Ramos (cell line): ENCODE measurements at regions not wholly inside any gene's neighbourhood (a gene's known extent, or its start where the extent isn't known, plus 50 kb on each side); places are given as distances from the start of the nearest gene placed in this dataset.

Experiments used
- in situ Hi-C: fragments of 300-500 bp; cut with MboI; formaldehyde crosslinking; loops from one replicate; pipeline ENCODE4 v1.14.3; 2022; ENCODE audit warnings: low sequenced_read_pairs; ENCODE audit not compliant: unreplicated experiment

DNA sequence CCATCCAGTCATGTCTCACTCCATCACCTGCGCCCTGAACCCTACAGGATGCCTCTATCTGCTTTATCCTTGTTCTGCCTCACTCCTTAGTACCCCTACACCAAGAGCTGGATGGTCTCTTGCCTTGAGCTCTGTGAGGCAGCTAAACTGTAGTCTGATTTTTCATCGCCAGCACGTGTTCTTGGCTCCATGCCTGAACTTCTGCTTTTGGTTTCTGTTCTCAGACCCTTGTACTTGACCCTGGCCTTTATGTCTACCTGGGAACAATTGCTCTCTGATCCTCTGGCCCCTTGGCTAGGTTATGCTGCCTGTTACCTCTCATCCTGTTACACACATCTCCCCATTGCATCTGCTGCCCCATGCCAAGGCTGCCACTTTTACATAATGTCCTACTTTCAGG, 318.0 kb upstream of the LMCD1 start:
- in situ Hi-C loops = no loop called here

DNA sequence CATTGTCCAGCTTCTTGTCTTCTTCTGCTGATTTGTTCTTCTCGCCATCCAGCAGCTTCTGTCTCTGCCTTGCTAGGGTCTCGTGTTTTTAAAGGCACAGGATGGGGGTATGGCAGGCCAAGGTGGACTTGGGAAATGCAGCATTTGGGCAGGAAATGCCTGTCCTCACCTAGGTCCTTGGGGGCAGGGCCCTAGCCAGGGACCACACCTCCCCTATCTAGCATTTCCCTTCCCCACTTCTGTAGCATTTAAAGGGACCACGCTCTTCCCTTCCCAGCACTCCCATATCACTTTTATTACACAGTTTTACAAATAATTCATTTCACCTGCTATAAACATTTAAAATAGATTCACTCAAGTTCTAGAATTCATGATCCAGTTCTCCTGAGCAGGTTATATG, 315.4 kb upstream of the LMCD1 start:
- in situ Hi-C loops = no loop called here

DNA sequence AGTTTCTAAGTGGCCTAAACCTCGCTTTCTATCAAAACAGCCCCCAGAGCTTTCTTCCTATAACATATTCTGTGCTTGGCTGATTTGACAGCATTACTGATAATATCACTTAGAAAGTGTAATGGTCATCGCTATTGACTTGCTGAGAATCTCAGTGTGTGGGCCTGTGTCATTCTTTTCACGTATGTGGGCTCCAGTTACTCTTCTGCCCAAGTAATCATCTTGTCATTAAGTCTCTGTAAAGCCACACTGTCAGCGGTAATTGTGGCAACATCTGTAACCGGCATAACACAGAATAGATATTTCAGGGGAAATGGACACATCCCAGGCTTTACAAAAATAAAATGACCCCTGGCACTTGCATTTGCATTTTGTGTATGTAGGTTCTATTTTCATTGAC, 313.6 kb upstream of the LMCD1 start:
- in situ Hi-C loops = no loop called here

DNA sequence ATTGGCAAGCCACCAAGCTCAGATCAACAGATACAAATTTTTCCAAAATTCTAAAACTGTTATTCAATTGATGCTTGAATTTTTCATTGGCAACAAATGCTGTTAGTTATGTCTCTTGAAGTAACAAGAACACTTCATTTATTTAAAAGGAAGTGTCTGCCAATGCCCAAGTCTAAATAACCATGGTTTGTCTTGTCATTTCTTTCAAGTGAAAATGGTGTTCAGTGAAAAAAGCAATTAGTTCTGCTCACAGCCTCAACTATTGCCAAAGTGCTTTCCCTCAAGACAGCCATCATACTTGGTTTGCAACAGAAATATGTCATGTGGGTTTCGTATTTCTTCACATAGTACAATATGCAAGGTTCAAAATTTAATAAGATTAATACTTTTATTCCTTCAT, 312.6 kb upstream of the LMCD1 start:
- in situ Hi-C loops = no loop called here

DNA sequence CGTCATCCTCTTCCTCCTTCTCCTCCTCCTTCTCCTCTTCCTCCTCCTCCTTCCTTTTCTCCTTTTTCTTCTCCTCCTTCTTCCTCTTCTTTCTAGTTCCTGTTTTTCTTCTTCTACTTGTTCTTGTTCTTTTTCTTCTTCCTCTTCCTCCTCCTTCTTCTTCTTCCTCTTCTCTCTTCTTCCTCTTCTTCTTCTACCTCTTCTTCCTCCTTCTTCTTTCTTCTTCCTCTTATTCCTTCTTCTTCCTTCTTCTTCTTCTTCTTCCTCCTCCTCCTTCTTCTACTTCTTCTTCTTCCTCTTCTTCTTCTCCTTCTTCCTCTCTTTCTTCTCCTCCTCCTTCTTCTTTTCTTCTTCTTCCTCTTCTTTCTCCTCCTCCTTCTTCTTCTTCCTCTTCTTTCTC, 310.2 kb upstream of the LMCD1 start:
- in situ Hi-C loops = no loop called here

DNA sequence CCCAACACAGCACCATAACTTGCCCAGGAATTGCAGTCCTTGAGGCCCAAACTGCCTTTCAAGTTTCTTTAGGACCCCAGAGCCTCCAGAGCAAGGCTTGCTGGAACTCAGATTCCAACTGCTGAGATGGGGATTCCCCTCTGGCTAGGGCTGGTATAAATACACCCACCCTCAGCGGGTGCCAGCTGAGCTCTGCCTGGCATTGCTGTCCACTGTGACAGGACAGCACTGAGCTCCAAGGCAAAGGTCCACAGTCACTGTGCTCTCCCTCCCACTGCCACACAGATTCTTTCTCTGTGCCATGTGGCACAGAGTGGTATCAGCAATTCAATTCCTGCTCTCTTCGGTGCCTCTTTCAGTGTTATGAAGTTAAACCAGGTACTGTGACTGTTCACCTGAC, 304.2 kb upstream of the LMCD1 start:
- in situ Hi-C loops = no loop called here

DNA sequence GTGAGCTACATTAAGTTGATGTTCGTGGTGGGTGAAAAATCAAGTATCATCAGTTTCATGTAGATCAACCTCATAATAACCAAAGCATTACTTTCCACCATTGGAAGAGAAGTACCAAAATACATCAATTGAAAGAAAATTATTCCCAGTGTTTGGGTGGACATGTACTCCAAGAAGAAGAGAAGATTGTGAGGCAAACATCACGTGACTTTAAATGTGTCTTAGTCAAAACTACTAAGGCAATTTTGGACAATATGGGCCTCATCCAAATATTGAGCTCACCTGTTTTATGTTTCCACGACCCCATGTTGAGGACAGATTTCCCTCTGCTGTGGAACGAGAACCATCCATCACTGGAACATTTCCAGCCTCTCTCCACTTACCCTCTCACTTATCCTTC, 303.0 kb upstream of the LMCD1 start:
- in situ Hi-C loops = no loop called here

DNA sequence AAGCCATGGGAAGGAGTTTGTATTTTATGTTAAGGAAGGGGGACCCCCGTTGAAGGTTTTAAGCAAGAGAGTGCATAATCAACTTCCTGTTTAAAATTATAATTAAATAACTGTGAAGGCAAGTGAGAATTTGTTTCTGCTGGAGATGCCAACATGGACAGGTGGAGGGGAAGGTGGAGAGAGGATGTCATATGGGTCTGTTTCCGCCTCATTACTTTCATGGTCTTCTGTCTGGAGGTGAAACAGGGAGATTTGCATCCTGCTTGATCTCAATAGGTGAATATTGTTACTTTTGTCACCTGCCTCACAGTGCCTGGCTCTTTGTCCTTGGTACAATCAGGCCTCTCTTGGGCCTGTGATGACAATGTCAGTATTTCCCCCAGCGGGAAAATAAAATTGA, 300.6 kb upstream of the LMCD1 start:
- in situ Hi-C loops = no loop called here

DNA sequence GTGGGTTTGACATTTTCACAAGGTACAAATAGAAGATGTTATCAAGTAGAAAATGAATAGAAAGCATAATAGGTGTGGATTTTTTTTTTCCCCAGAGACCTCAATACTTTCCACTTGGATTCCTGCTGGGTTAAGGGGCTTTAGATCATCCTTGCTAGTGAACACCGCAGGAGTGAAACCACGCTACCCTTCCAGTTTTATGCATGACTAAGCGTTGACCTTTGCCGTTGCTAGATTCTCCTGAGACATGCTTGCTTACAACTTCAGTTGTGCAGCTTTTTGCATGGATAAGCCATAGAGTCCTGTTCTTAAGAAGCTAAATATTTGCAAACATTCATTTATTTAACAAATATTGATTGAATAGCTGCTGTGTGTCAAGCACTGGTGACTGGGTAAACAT, 299.7 kb upstream of the LMCD1 start:
- in situ Hi-C loops = no loop called here

DNA sequence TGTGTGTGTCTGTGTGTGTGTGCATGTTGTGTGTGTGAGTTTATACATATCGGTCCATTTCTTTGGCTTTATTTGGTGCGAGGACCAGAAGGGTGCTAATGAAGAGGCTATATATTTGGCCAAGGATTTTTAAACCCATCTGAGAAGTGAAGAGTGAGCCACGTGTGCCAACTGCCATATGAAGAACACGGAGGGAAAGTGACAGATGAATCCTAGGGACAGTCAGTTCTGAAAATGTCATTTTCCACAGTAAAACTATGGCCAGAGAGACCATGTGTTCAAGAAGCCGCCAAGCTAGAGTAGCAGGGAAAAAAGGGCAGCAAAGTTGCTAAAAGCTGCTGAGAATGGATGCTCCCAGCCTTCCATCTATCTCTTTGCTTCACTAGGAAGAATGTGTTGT, 297.3 kb upstream of the LMCD1 start:
- in situ Hi-C loops = no loop called here

DNA sequence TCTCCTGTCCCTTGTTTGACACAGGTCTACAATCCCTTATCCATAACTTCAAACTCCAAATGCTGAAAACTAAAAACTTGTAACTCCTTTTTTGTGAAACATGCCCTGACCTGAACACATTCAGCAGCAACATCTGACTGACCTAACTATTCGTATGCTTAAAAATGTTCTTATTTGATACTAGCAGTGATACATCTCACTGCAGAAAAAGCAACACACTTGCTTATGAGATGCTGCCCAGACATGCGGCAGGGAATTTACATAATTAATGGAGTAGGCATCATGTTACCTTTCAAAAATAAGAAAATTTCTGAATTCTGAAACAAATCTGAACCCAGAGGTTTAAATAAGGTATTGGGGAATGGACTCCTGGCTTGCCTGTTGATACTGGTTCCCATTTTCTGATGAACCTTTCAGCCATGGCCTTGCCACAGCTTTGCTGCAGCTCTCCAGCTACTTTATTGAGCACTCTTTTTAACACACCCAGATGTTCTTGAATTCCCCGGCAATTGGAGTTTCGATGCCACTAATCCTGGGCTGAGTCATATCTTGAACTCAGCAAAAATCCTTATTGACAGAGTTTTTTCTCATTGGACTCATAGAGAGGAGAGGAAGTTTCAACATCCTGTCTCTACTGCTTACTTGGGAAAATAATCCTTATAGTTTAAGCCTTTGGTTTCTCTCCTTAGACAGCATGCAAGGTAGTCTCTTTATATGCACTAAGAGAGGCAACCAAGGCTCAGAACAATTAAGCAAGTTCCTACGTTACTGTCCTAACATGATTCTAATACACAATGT, 296.6 kb upstream of the LMCD1 start:
- in situ Hi-C loops = no loop called here

DNA sequence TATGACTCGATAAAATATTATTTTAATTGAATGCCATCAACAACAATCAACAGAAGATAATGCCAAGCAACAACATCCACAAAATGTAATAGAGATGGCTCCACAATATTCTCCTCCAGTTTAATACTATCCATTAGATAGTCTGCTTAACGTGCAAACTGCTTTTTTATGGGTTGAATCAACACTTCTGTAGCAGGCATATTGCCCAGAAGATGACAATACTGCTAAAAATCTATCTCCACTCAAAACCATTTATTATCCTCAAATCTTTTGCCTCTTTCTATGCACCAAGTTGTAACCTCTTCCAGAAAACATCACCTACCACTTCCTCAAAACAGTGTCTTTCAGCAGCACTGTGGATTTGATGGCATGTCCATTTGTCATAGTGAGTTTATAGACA, 295.7 kb upstream of the LMCD1 start:
- in situ Hi-C loops = no loop called here

DNA sequence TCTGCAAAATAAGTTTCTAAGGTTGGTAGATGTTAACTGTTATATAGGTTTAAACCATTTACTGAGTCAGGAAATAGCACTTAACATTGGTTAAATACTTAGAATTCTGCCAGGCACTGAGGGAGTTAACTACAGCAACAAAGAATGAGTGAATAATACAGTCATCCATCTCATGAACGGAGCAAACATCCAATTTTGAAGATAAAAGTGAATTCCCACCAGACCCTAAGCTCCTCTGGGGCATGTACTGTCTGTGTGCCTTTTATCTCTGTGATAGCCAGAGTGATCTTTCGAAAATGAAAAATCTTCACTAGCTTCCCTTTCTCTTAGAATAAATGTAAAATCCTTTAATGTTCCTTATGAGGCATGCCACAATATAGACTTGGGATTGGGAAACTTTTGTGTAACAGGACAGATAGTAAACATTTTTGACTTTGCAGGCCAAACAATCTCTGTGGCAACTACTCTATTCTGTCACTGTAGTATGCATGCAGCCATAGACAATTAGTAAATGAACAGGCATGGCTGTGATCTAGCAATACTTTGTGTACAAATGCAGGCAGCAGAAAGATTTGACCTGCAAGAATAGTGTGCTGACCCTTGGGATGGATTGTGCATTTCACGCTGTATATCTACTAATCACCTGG, 294.5 kb upstream of the LMCD1 start:
- in situ Hi-C loops = no loop called here

DNA sequence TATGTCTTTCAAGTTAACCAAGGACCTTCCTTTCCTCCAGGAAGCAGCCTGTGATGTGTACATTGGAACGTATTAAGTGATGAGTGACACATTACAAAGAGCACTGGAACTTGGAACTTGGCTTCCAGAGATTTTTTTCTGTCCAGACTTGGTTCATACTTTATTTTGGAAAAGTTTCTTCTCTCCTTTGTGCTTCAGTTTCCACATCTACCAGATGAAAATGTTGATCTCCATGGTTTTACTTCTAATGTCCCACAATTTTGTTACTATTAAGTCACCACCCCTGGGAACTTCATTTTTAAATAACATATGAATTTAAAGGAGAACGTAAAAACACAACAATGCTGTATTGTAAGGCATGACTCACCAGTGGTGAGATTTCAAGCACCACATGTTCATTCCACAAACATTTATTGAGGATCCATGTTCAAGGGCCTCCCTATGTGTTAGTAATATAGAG, 290.7 kb upstream of the LMCD1 start:
- in situ Hi-C loops = no loop called here

DNA sequence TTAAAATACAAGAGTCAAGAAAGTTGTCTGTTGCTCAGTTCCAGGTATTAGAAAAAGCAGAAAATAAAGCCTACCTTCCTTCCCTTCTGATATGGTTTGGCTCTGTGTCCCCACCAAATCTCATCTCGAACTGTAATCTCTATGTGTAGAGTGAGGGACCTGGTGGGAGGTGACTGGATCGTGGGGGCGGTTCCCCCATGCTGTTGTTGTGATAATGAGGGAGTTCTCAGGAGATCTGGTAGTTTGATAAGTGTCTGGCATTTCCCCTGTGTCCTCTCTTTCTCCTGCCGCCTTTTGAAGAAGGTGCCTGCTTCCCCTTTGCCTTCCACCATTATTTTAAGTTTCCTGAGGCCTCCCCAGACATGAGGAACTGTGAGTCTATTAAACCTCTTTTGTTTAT, 288.8 kb upstream of the LMCD1 start:
- in situ Hi-C loops = no loop called here

DNA sequence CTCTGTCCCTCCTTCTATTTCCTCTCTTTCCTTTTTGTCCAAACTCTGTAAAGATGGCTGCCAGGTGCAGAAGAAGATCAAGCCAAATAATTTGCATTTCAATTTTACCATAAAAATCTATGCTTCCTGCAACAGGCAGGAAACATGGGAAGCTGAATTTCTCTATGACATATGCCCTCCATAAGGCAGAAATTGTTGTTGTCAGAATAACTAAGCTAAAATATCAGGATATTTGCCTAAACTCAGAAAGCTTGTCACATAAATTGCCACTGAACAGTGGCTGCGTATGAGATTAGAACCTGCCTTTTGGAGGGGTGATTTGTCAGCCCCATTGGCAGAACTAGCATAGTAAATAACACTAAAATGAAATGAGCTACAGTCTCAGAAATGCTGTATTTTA, 288.3 kb upstream of the LMCD1 start:
- in situ Hi-C loops = no loop called here

DNA sequence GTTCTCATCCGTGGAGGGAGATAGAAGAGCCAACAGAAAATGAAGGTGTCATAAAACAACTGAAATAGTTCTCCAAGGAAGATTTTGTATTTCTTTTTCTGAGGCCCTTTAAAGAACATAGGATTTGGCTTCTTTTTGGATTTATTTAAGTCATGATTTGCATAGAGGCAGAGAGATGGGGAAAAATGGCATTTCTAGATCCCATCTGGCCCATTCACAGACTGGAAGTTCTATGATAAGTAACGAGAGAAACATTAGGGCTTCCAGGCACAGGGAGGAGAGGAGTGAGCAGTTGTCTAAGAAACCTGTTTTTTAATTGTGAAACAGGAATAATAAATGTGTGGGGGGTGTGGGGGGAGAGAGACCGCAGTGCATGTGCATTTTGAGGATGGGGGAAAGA, 285.8 kb upstream of the LMCD1 start:
- in situ Hi-C loops = no loop called here

DNA sequence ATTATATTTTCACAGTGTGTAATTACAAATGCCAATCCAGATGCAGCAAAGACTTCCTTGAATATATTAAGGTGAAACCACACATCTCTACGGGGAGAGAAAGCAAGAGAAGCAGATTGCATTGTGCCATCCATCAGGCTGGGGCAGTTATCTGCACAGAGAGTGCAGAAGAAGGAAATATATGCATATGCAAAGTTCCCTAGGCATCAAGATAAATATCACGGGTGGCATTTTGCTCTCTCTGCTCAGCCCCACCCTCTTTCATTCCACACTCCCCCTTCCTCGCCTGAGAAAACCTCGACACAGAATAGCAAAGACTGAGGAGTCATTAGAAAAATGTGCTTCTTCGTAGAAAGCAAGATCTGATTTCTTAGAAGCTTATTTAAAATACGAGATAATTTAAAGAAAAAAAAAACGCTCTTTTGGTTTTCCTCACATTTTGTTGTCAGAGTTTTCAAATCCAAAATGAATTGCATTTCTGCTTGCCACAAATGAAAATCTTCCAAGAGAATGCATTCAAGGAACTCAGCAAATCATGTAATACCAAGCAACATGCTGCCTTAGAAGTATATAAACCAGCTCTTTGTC, 283.2 kb upstream of the LMCD1 start:
- in situ Hi-C loops = no loop called here

DNA sequence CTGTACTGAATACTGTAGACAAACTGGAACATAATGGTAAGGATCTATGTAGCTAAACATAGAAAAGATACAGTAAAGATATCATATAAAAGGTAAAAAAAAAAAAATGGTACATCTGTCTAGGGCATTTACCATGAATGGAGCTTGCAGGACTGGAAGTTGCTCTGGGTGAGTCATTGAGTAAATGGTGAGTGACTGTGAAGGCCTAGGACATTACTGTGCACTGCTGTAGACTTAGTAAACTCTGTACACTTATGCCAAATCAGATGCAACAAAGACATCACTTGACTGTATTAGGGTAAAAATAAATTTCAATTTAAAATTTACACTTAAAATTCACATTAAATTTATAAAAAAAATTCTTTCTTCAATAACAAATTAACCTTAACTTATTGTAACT, 281.3 kb upstream of the LMCD1 start:
- in situ Hi-C loops = no loop called here

DNA sequence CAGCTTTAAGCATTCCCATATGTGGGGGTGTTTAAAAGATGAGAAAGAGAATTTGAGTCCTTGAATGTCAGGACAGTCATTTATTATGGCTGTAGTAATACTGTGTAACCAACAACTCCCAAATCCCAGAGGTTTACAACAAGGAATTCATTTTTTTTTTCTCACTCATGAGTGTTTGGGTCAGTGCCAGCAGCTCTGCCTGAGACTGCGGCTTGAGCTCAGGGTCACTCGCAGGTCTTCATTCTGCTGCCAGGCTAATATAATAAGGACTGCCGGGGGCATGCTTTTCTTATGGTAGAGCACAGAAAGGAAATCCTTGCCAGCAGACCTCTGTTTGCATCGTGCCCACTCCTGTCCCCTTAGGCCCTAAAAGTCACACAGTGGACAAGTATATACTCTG, 277.9 kb upstream of the LMCD1 start:
- in situ Hi-C loops = no loop called here

DNA sequence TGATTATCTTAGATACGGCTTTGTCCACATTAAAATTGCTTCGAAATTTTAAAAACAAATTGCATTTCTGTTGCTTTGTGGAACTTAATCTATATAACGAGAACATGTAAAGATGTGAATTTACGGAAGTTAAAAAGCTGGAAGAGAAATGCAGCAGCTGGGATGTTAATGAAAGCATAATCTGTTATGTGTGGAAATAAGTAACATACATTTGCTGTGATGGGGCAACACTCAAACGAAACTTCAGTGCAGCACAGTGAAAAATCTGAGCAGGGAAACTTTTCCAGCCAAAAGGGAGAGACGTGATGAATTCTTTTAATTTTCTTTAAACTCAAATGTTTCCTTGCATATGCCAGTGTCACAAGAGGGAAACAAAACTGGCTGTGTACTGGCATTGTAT, 276.7 kb upstream of the LMCD1 start:
- in situ Hi-C loops = no loop called here

DNA sequence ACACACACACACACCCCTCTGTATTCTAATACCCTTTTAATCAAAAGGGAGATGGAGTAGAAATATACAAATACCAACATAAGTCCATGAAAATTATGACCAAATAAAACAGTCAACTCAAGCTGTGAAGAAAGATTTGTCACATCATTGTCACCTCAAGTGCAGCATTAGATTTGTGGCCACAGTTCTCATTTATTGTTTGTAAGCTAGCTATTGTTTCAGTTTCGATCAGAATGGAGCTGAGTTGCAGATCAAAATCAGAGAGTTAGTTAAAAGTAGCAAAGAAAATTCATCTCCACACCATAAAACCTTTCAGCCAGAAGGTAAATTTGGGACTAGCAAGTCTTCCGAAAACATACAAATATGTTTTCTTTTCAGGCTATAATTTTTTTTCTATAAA, 267.7 kb upstream of the LMCD1 start:
- in situ Hi-C loops = no loop called here
